HepG2 (cell line): ENCODE measurements at regions not wholly inside any gene's neighbourhood (a gene's known extent, or its start where the extent isn't known, plus 50 kb on each side); places are given as distances from the start of the nearest gene placed in this dataset.

Source experiments
- ATAC-seq: fragments of 200-7000 bp; cut with Tn5 transposase; 3 replicates; pipeline ENCODE4 v1.9.1; 2020; ENCODE audit warnings: mild to moderate bottlenecking, moderate library complexity
- BruUV-seq: library from RNA; stranded (reverse); fragments of 400-500 nt; replicated peaks from 2 replicates; lab custom pipeline; 2021; lab: Mats Ljungman, UMichigan
- CTCF ChIA-PET: fragments of 300-600 bp; formaldehyde crosslinking; extraction: SDS; loops from one replicate; lab custom pipeline; 2021; ENCODE audit warnings: low total read pairs, inconsistent platforms, low intra/inter-chr PET ratio; lab: Yijun Ruan, JAX
- POLR2A ChIA-PET: fragments of 350-600 bp; sonication (Branson Sonifier 250); formaldehyde crosslinking; loops from one replicate; lab custom pipeline; 2020; ENCODE audit warnings: antibody characterized with exemption, inconsistent platforms; lab: Yijun Ruan, JAX
- DNase-seq: peaks from one replicate; pipeline ENCODE4 v3.0.0-alpha.2; 2015; ENCODE audit warnings: low spot score
- FAIRE-seq: peaks from 3 replicates; lab custom pipeline; 2011; peaks lifted over from hg19 to GRCh38; lab: Jason Lieb, UNC
- H2AFZ ChIP-seq: one replicate; pipeline ENCODE4 v1.6.1; 2011; ENCODE audit warnings: low read length, inconsistent platforms
- H3K27ac ChIP-seq: fragments of 300-600 bp; 3 replicates; pipeline ENCODE4 v1.8.0; 2011; ENCODE audit warnings: mixed run types, mild to moderate bottlenecking, mixed read lengths, low read length, inconsistent platforms; ENCODE audit not compliant: insufficient read depth; ENCODE audit errors: extremely low read length
- H3K27me3 ChIP-seq, 2 experiments: fragments of 200-600 bp in 1 of 2; 2 replicates in 1 of 2; 3 replicates in 1 of 2; pipeline versions ENCODE4 v1.6.0 to v1.8.0; 2011; ENCODE audit warnings: low read length in 2 of 2, mild to moderate bottlenecking in 2 of 2, moderate library complexity in 2 of 2, inconsistent platforms in 1 of 2; ENCODE audit not compliant: insufficient read depth in 2 of 2, control insufficient read depth in 1 of 2
- H3K36me3 ChIP-seq, 2 experiments: fragments of 200-600 bp in 1 of 2; replicated peaks in 1 of 2; 2 replicates in 1 of 2; 3 replicates in 1 of 2; pipeline versions ENCODE4 v1.5.1 to v1.8.0; 2011; ENCODE audit warnings: low read length in 2 of 2, inconsistent platforms in 1 of 2; ENCODE audit not compliant: insufficient read depth in 2 of 2, control insufficient read depth in 1 of 2
- H3K4me1 ChIP-seq: 2 replicates; pipeline ENCODE4 v1.5.1; 2012; ENCODE audit warnings: low read length, inconsistent platforms; ENCODE audit not compliant: insufficient read depth
- H3K4me2 ChIP-seq: 2 replicates; pipeline ENCODE4 v1.6.0; 2011; ENCODE audit warnings: low read depth, low read length, inconsistent platforms
- H3K4me3 ChIP-seq, 3 experiments: fragments of 200-600 bp in 1 of 3; sonication (generic), shearing (Covaris generic) in 1 of 3; replicated peaks in 1 of 3; 2 replicates each; pipeline ENCODE4 v1.5.1; 2011 to 2016; ENCODE audit warnings: low read length in 3 of 3, inconsistent platforms in 2 of 3, low read depth in 2 of 3, mild to moderate bottlenecking in 2 of 3, control low read depth in 1 of 3, mixed read lengths in 1 of 3; ENCODE audit not compliant: insufficient read depth in 1 of 3
- H3K79me2 ChIP-seq: one replicate; pipeline ENCODE4 v1.6.1; 2011; ENCODE audit warnings: low read length, inconsistent platforms; ENCODE audit not compliant: insufficient read depth
- H3K9ac ChIP-seq: 2 replicates; pipeline ENCODE4 v1.6.0; 2011; ENCODE audit warnings: mild to moderate bottlenecking, low read depth, low read length, inconsistent platforms; ENCODE audit not compliant: insufficient read depth
- H3K9me3 ChIP-seq: 2 replicates; pipeline ENCODE4 v1.5.1; 2012; ENCODE audit warnings: mild to moderate bottlenecking, low read length
- H4K20me1 ChIP-seq: 2 replicates; pipeline ENCODE4 v1.6.0; 2011; ENCODE audit warnings: inconsistent platforms, mild to moderate bottlenecking, low read length, moderate library complexity; ENCODE audit not compliant: insufficient read depth
- AHR ChIP-seq: IDR thresholded peaks from 2 replicates; pipeline ENCODE4 v1.6.1; 2018; ENCODE audit warnings: missing genetic modification reagents, missing compliant biosample characterization
- CENPBD1 ChIP-seq: sonication (generic); formaldehyde crosslinking; IDR thresholded peaks from 2 replicates; pipeline ENCODE4 v1.8.0; 2022; ENCODE audit warnings: missing genetic modification reagents, low read depth, mild to moderate bottlenecking, borderline replicate concordance
- DRAP1 ChIP-seq: IDR thresholded peaks from 2 replicates; pipeline ENCODE4 v1.6.1; 2016; ENCODE audit warnings: missing genetic modification reagents, missing compliant biosample characterization
- NFIB ChIP-seq: sonication (generic); formaldehyde crosslinking; IDR thresholded peaks from 2 replicates; pipeline ENCODE4 v1.9.0; 2021; ENCODE audit warnings: missing genetic modification reagents, mild to moderate bottlenecking, borderline replicate concordance
- PREB ChIP-seq: sonication (generic); formaldehyde crosslinking; IDR thresholded peaks from 2 replicates; pipeline ENCODE4 v1.4.0; 2020; ENCODE audit warnings: missing genetic modification reagents
- STAT6 ChIP-seq: sonication (generic); formaldehyde crosslinking; IDR thresholded peaks from 2 replicates; pipeline ENCODE4 v1.4.0; 2020; ENCODE audit warnings: missing genetic modification reagents, mild to moderate bottlenecking, borderline replicate concordance
- XRCC5 ChIP-seq: fragments of 200-400 bp; formaldehyde crosslinking; optimal IDR thresholded peaks from 2 replicates; pipeline ENCODE3; 2017; ENCODE audit warnings: mild to moderate bottlenecking, low read length
- ZBTB46 ChIP-seq: sonication (generic); formaldehyde crosslinking; IDR thresholded peaks from 2 replicates; pipeline ENCODE4 v1.4.0; 2020; ENCODE audit warnings: mild to moderate bottlenecking, missing genetic modification reagents, borderline replicate concordance
- ZNF512B ChIP-seq: sonication (generic); formaldehyde crosslinking; IDR thresholded peaks from 2 replicates; pipeline ENCODE4 v1.5.1; 2020; ENCODE audit warnings: missing genetic modification reagents, mild to moderate bottlenecking, borderline replicate concordance
- ZNF644 ChIP-seq: IDR thresholded peaks from 2 replicates; pipeline ENCODE4 v1.6.1; 2016; ENCODE audit warnings: low read depth
- ZSCAN20 ChIP-seq: sonication (generic); formaldehyde crosslinking; IDR thresholded peaks from 2 replicates; pipeline ENCODE4 v1.4.0; 2020; ENCODE audit warnings: missing genetic modification reagents, mild to moderate bottlenecking, borderline replicate concordance
- ZSCAN29 ChIP-seq: sonication (generic); formaldehyde crosslinking; conservative IDR thresholded peaks from 2 replicates; pipeline ENCODE4 v1.4.0; 2020; ENCODE audit warnings: mild to moderate bottlenecking, missing genetic modification reagents
- WGBS: methylation state at CpG from one replicate; pipeline ENCODE4 v1.1.6; 2017; ENCODE audit warnings: low lambda C conversion rate; 5-methylcytosine and 5-hydroxymethylcytosine counted together
- in situ Hi-C: cut with HindIII; loops from 2 replicates; pipeline ENCODE4 v1.10.0; 2017; ENCODE audit warnings: low pct_unique_long_range_greater_than_20kb; ENCODE audit not compliant: extremely low pct_ligation_motif_present
- intact Hi-C: fragments of 100-400 bp; cut with micrococcal nuclease; formaldehyde crosslinking; loops from one replicate; pipeline ENCODE4 v1.10.0; 2022; ENCODE audit not compliant: unreplicated experiment

GRCh38 chr3:81998139-81998755, 236.8 kb upstream of the GBE1 start:
- Histone ChIP-seq H3K36me3 (peaks cover 0 to 2% of the 10 kb centered on the region in 2 experiments; a peak in 1 of 5 replicates), H3K4me3 (no peak overlapping the region), H3K9ac (no peak overlapping the region), H3K27ac (no peak overlapping the region), H3K27me3 (no peaks in the 10 kb centered on the region), H3K79me2 (no peaks in the 10 kb centered on the region), H3K9me3 (no peaks in the 10 kb centered on the region), H4K20me1 (no peaks in the 10 kb centered on the region), H3K4me1 (no peaks in the 10 kb centered on the region), H3K4me2 (no peak overlapping the region), H2AFZ (no peak overlapping the region)
- DNase-seq (no peak), ATAC-seq (no peak), FAIRE-seq (no peak)
- intact Hi-C loops (no loop called here), in situ Hi-C loops (no loop called here)
- WGBS: 31% methylated on average over 2 of the region's 2 CpGs
- CTCF ChIA-PET: no interaction called here
- TF ChIP-seq CENPBD1 (CRISPR knock-in tag): no peak
- no peak for TF ChIP-seq ZSCAN20 (CRISPR knock-in tag)
- no peak for TF ChIP-seq ZNF512B (CRISPR knock-in tag)
- no peak for TF ChIP-seq ZBTB46 (CRISPR knock-in tag)
- no peak for TF ChIP-seq ZNF644
- no peak for TF ChIP-seq DRAP1
- TF ChIP-seq PREB (CRISPR knock-in tag): no peak
- TF ChIP-seq AHR (CRISPR knock-in tag): no peak
- TF ChIP-seq NFIB: no peak
- no peak for TF ChIP-seq XRCC5
- no peak for TF ChIP-seq STAT6 (CRISPR knock-in tag)
- no peak for TF ChIP-seq ZSCAN29
- POLR2A ChIA-PET: no interaction called here
- BruUV-seq: no TSS peak
